Activated T-helper 1 cell treated with anti-CD3 and anti-CD28 coated beads, Interleukin-2, amount 50 U/mL, for 16 hours (primary cell): ENCODE measurements at regions not wholly inside any gene's neighbourhood (a gene's known extent, or its start where the extent isn't known, plus 50 kb on each side); places are given as distances from the start of the nearest gene placed in this dataset.

Source experiments
- DNase-seq, 2 donors: peaks; one replicate each; pipeline ENCODE4 v3.0.0-alpha.2; 2020; ENCODE audit warnings: low read depth in 1 of 2, low spot score in 1 of 2

- DNase-seq: no peak
These were observed 352.2 kb downstream of the AACS start for GRCh38 chr12:125417446-125417845.

GRCh38 chr12:125418902-125419564 lies 353.8 kb downstream of the AACS start:
- DNase-seq: no peak

- no peak for DNase-seq
These were observed 359.7 kb downstream of the AACS start for GRCh38 chr12:125424909-125425308.

- DNase-seq: no peak
These were observed 366.3 kb downstream of the AACS start for GRCh38 chr12:125431516-125431915.

- DNase-seq: no peak
These were observed 368.9 kb downstream of the AACS start for GRCh38 chr12:125434131-125434530.

GRCh38 chr12:125434936-125435443 lies 369.8 kb downstream of the AACS start:
- DNase-seq: no peak

GRCh38 chr12:125435871-125436270 lies 370.6 kb downstream of the AACS start:
- DNase-seq: no peak

GRCh38 chr12:125436686-125437085 lies 371.5 kb downstream of the AACS start:
- DNase-seq: no peak

GRCh38 chr12:125440399-125440798 lies 375.2 kb downstream of the AACS start:
- DNase-seq: no peak

GRCh38 chr12:125443341-125443740 lies 378.1 kb downstream of the AACS start:
- DNase-seq: no peak

GRCh38 chr12:125451408-125451807 lies 386.2 kb downstream of the AACS start:
- DNase-seq: no peak

GRCh38 chr12:125453751-125454150 lies 388.5 kb downstream of the AACS start:
- no peak for DNase-seq

- DNase-seq: no peak
These were observed 389.1 kb downstream of the AACS start for GRCh38 chr12:125454291-125454690.

- no peak for DNase-seq
These were observed 389.7 kb downstream of the AACS start for GRCh38 chr12:125454786-125455480.

- no peak for DNase-seq
These were observed 390.3 kb downstream of the AACS start for GRCh38 chr12:125455556-125455955.

GRCh38 chr12:125458552-125459268 lies 393.5 kb downstream of the AACS start:
- DNase-seq: no peak

GRCh38 chr12:125461831-125462230 lies 396.6 kb downstream of the AACS start:
- no peak for DNase-seq

- DNase-seq: no peak
These were observed 398.2 kb downstream of the AACS start for GRCh38 chr12:125463386-125463785.

- no peak for DNase-seq
These were observed 402.1 kb downstream of the AACS start for GRCh38 chr12:125467363-125467762.

GRCh38 chr12:125469683-125470082 lies 404.4 kb downstream of the AACS start:
- DNase-seq: no peak

GRCh38 chr12:125470838-125471783 lies 405.9 kb downstream of the AACS start:
- no peak for DNase-seq
